ENCODE measurements at regions not wholly inside any gene's neighbourhood (a gene's known extent, or its start where the extent isn't known, plus 50 kb on each side); places are given as distances from the start of the nearest gene placed in this dataset.
"Not testable (repeated sequence)": the region's sequence is repeated elsewhere in the genome, so short reads cannot be mapped to it uniquely, and the experiment has no call there.

- no peak for DNase-seq
- ATAC-seq (ENCODE audit: low FRiP score): no peak
- Histone ChIP-seq H3K27me3 (ENCODE audit: control insufficient read depth in 1 of 2, insufficient read depth in 2 of 2, low read length in 1 of 2) (no peaks in the 10 kb centered on the region), H3K4me3 (ENCODE audit: low read length in 2 of 2) (no peak overlapping the region), H3K4me1 (ENCODE audit: control insufficient read depth in 1 of 2, insufficient read depth in 2 of 2, low read length in 2 of 2) (no peaks in the 10 kb centered on the region), H3K27ac (ENCODE audit: low read depth in 1 of 2, low read length in 2 of 2) (no peak overlapping the region), H3K36me3 (ENCODE audit: control insufficient read depth in 1 of 2, insufficient read depth in 2 of 2, low read length in 1 of 2) (no peaks in the 10 kb centered on the region), H3K9me3 (ENCODE audit: control insufficient read depth, low read length) (no peaks in the 10 kb centered on the region)
- WGBS, 2 donors: 81 to 83% methylated on average over 2 of the region's 2 CpGs
- intact Hi-C loops (cut with DNase I): no loop called here
Measured at GRCh38 chr17:70588003-70588402, 418.7 kb downstream of the KCNJ2 start.

GRCh38 chr17:70597774-70598173 lies 428.4 kb downstream of the KCNJ2 start:
- no peak overlapping the region for H3K4me3 ChIP-seq (ENCODE audit: low read length in 2 of 2)
- no peaks in the 10 kb centered on the region for H3K9me3 ChIP-seq (ENCODE audit: control insufficient read depth, low read length)
- no peaks in the 10 kb centered on the region for H3K27me3 ChIP-seq (ENCODE audit: control insufficient read depth in 1 of 2, insufficient read depth in 2 of 2, low read length in 1 of 2)
- H3K36me3 ChIP-seq (ENCODE audit: control insufficient read depth in 1 of 2, insufficient read depth in 2 of 2, low read length in 1 of 2): no peaks in the 10 kb centered on the region
- no peaks in the 10 kb centered on the region for H3K4me1 ChIP-seq (ENCODE audit: control insufficient read depth in 1 of 2, insufficient read depth in 2 of 2, low read length in 2 of 2)
- DNase-seq: no peak
- ATAC-seq (ENCODE audit: low FRiP score): no peak
- H3K27ac ChIP-seq (ENCODE audit: low read depth in 1 of 2, low read length in 2 of 2): no peak overlapping the region
- intact Hi-C loops (cut with DNase I): no loop called here

- DNase-seq: no peak
- no peak for ATAC-seq (ENCODE audit: low FRiP score)
- Histone ChIP-seq H3K36me3 (ENCODE audit: control insufficient read depth in 1 of 2, insufficient read depth in 2 of 2, low read length in 1 of 2) (no peaks in the 10 kb centered on the region), H3K4me3 (ENCODE audit: low read length in 2 of 2) (no peak overlapping the region), H3K4me1 (ENCODE audit: control insufficient read depth in 1 of 2, insufficient read depth in 2 of 2, low read length in 2 of 2) (no peaks in the 10 kb centered on the region), H3K9me3 (ENCODE audit: control insufficient read depth, low read length) (no peaks in the 10 kb centered on the region), H3K27ac (ENCODE audit: low read depth in 1 of 2, low read length in 2 of 2) (no peak overlapping the region), H3K27me3 (ENCODE audit: control insufficient read depth in 1 of 2, insufficient read depth in 2 of 2, low read length in 1 of 2) (no peaks in the 10 kb centered on the region)
- intact Hi-C loops (cut with DNase I): no loop called here
Measured at GRCh38 chr17:70599198-70599597, 429.9 kb downstream of the KCNJ2 start.

GRCh38 chr17:70599945-70600344 lies 430.6 kb downstream of the KCNJ2 start:
- DNase-seq; ATAC-seq (ENCODE audit: low FRiP score); H3K36me3 ChIP-seq (ENCODE audit: control insufficient read depth in 1 of 2, insufficient read depth in 2 of 2, low read length in 1 of 2); H3K4me1 ChIP-seq (ENCODE audit: control insufficient read depth in 1 of 2, insufficient read depth in 2 of 2, low read length in 2 of 2); H3K9me3 ChIP-seq (ENCODE audit: control insufficient read depth, low read length); H3K27me3 ChIP-seq (ENCODE audit: control insufficient read depth in 1 of 2, insufficient read depth in 2 of 2, low read length in 1 of 2); H3K4me3 ChIP-seq (ENCODE audit: low read length in 2 of 2); H3K27ac ChIP-seq (ENCODE audit: low read depth in 1 of 2, low read length in 2 of 2); intact Hi-C loops (cut with DNase I): not testable (repeated sequence)
- WGBS, 2 donors: 96 to 97% methylated on average over 3 of the region's 3 CpGs

DNA sequence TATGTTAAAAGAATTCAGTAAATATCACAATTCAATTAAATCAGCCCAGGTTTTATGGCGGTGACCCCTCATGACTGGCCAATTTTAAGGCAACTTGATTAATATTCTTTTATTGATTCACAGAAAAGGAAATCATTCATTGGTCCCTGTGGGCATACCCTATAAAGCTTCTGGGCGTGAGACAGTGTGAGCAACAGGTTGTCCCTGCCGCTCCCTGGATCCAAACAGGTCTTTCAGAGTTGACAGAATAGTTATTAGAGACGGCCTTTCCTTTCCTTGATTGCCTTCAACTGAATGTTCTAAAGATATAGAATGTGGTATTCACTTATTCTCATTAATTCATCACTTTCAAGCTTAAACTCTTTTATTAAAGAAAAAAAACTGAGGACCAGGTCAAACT lies 433.9 kb downstream of the KCNJ2 start:
- no peaks in the 10 kb centered on the region for H3K36me3 ChIP-seq (ENCODE audit: control insufficient read depth in 1 of 2, insufficient read depth in 2 of 2, low read length in 1 of 2)
- intact Hi-C loops (cut with DNase I): no loop called here
- 78 to 84% methylated on average over 4 of the region's 4 CpGs for WGBS, 2 donors
- H3K4me3 ChIP-seq (ENCODE audit: low read length in 2 of 2): no peak overlapping the region
- H3K4me1 ChIP-seq (ENCODE audit: control insufficient read depth in 1 of 2, insufficient read depth in 2 of 2, low read length in 2 of 2): no peaks in the 10 kb centered on the region
- ATAC-seq (ENCODE audit: low FRiP score) (no peak), DNase-seq (no peak)
- no peak overlapping the region for H3K27ac ChIP-seq (ENCODE audit: low read depth in 1 of 2, low read length in 2 of 2)
- no peaks in the 10 kb centered on the region for H3K27me3 ChIP-seq (ENCODE audit: control insufficient read depth in 1 of 2, insufficient read depth in 2 of 2, low read length in 1 of 2)
- H3K9me3 ChIP-seq (ENCODE audit: control insufficient read depth, low read length): no peaks in the 10 kb centered on the region

- intact Hi-C loops (cut with DNase I): no loop called here
- Histone ChIP-seq H3K36me3 (ENCODE audit: control insufficient read depth in 1 of 2, insufficient read depth in 2 of 2, low read length in 1 of 2) (no peaks in the 10 kb centered on the region), H3K27ac (ENCODE audit: low read depth in 1 of 2, low read length in 2 of 2) (no peak overlapping the region), H3K4me3 (ENCODE audit: low read length in 2 of 2) (no peak overlapping the region), H3K9me3 (ENCODE audit: control insufficient read depth, low read length) (peaks cover 2% of the 10 kb centered on the region), H3K27me3 (ENCODE audit: control insufficient read depth in 1 of 2, insufficient read depth in 2 of 2, low read length in 1 of 2) (no peaks in the 10 kb centered on the region), H3K4me1 (ENCODE audit: control insufficient read depth in 1 of 2, insufficient read depth in 2 of 2, low read length in 2 of 2) (no peaks in the 10 kb centered on the region)
- 30 to 36% methylated on average over 1 of the region's 1 CpG for WGBS, 2 donors
- no peak for DNase-seq
- no peak for ATAC-seq (ENCODE audit: low FRiP score)
Measured at GRCh38 chr17:70604854-70605253, 435.5 kb downstream of the KCNJ2 start.

GRCh38 chr17:70606086-70606485 lies 436.8 kb downstream of the KCNJ2 start:
- WGBS, 2 donors: 51 to 54% methylated on average over 2 of the region's 2 CpGs
- DNase-seq: no peak
- intact Hi-C loops (cut with DNase I): no loop called here

DNA sequence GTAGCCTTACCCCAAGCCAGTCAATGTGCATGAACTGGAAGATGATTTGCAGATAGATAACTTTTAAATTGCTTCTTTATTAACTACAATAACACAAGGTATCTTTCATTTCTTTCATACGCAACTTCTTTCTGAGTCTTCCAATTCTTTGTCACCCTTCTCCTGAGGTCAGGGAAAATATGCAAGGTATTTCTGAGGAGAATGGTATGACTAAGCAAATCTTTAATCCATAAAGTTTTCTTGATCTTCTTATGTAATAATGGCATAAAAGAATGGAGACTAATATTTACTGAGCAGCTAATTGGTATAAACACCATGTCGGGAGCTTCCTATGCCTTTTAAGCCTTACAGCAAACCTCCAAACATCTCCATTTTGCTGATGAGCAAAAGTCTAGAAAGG lies 438.9 kb downstream of the KCNJ2 start:
- 60 to 65% methylated on average over 2 of the region's 2 CpGs for WGBS, 2 donors
- H3K4me1 ChIP-seq (ENCODE audit: control insufficient read depth in 1 of 2, insufficient read depth in 2 of 2, low read length in 2 of 2): no peaks in the 10 kb centered on the region
- H3K36me3 ChIP-seq (ENCODE audit: control insufficient read depth in 1 of 2, insufficient read depth in 2 of 2, low read length in 1 of 2): no peaks in the 10 kb centered on the region
- intact Hi-C loops (cut with DNase I): no loop called here
- H3K4me3 ChIP-seq (ENCODE audit: low read length in 2 of 2): no peak overlapping the region
- no peaks in the 10 kb centered on the region for H3K27me3 ChIP-seq (ENCODE audit: control insufficient read depth in 1 of 2, insufficient read depth in 2 of 2, low read length in 1 of 2)
- no peak for DNase-seq
- peaks cover 2% of the 10 kb centered on the region for H3K9me3 ChIP-seq (ENCODE audit: control insufficient read depth, low read length)
- no peak overlapping the region for H3K27ac ChIP-seq (ENCODE audit: low read depth in 1 of 2, low read length in 2 of 2)
- no peak for ATAC-seq (ENCODE audit: low FRiP score)

More at GRCh38 chr17:70606086-70606485, 436.8 kb downstream of the KCNJ2 start:
- no peaks in the 10 kb centered on the region for H3K4me1 ChIP-seq (ENCODE audit: control insufficient read depth in 1 of 2, insufficient read depth in 2 of 2, low read length in 2 of 2)
- H3K27ac ChIP-seq (ENCODE audit: low read depth in 1 of 2, low read length in 2 of 2): no peak overlapping the region
- H3K9me3 ChIP-seq (ENCODE audit: control insufficient read depth, low read length): peaks cover 2% of the 10 kb centered on the region
- no peaks in the 10 kb centered on the region for H3K36me3 ChIP-seq (ENCODE audit: control insufficient read depth in 1 of 2, insufficient read depth in 2 of 2, low read length in 1 of 2)
- no peak for ATAC-seq (ENCODE audit: low FRiP score)
- no peaks in the 10 kb centered on the region for H3K27me3 ChIP-seq (ENCODE audit: control insufficient read depth in 1 of 2, insufficient read depth in 2 of 2, low read length in 1 of 2)
- no peak overlapping the region for H3K4me3 ChIP-seq (ENCODE audit: low read length in 2 of 2)

- DNase-seq: no peak
- peaks cover 2% of the 10 kb centered on the region for H3K9me3 ChIP-seq (ENCODE audit: control insufficient read depth, low read length)
- 75 to 83% methylated on average over 2 of the region's 2 CpGs for WGBS, 2 donors
- H3K27me3 ChIP-seq (ENCODE audit: control insufficient read depth in 1 of 2, insufficient read depth in 2 of 2, low read length in 1 of 2): no peaks in the 10 kb centered on the region
- H3K4me1 ChIP-seq (ENCODE audit: control insufficient read depth in 1 of 2, insufficient read depth in 2 of 2, low read length in 2 of 2): no peaks in the 10 kb centered on the region
- no peak overlapping the region for H3K27ac ChIP-seq (ENCODE audit: low read depth in 1 of 2, low read length in 2 of 2)
- intact Hi-C loops (cut with DNase I): no loop called here
- no peak for ATAC-seq (ENCODE audit: low FRiP score)
- H3K36me3 ChIP-seq (ENCODE audit: control insufficient read depth in 1 of 2, insufficient read depth in 2 of 2, low read length in 1 of 2): no peaks in the 10 kb centered on the region
- H3K4me3 ChIP-seq (ENCODE audit: low read length in 2 of 2): no peak overlapping the region
Measured at GRCh38 chr17:70608957-70609356, 439.6 kb downstream of the KCNJ2 start.
